GM10266 (cell line): ENCODE measurements at regions not wholly inside any gene's neighbourhood (a gene's known extent, or its start where the extent isn't known, plus 50 kb on each side); places are given as distances from the start of the nearest gene placed in this dataset.

Experiments used
- DNase-seq: peaks from one replicate; pipeline ENCODE4 v3.0.0; 2012; ENCODE audit errors: extremely low spot score
- CTCF ChIP-seq: IDR thresholded peaks from 2 replicates; pipeline ENCODE4 v1.5.1; 2012; ENCODE audit warnings: mild to moderate bottlenecking, low read depth; ENCODE audit not compliant: control insufficient read depth, insufficient read depth; ENCODE audit errors: missing control alignments

GRCh38 chr20:24042646-24043045 is 54.1 kb upstream of the GGTLC1 start:
- no peak for DNase-seq
- no peak for TF ChIP-seq CTCF

DNA sequence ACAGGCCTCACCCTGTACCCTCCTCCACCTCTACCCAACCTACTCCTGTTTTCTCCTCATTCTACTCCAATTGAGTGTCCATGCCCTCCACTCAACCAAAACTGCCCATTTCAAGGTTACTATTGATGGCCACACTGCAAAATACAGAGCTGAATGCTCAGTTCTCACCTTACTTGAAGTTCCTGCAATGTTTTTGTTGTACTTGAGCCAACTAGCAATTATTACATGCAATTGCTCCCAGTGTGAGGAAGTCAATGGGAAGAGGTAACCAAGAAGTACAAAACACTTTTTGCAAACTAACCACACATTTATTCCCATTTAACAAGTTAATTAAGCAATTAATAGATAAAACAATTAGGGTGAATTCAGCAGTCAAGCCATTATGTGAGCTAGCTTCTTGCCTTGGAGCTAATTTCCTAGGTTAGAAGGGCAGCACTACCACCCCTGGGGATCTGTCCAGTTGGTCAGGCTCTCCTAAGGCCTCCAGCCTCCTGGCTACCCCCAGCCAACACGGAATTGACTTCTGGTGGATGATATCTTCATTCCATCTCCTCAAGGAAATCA is 52.4 kb upstream of the GGTLC1 start:
- no peak for TF ChIP-seq CTCF
- no peak for DNase-seq

DNA sequence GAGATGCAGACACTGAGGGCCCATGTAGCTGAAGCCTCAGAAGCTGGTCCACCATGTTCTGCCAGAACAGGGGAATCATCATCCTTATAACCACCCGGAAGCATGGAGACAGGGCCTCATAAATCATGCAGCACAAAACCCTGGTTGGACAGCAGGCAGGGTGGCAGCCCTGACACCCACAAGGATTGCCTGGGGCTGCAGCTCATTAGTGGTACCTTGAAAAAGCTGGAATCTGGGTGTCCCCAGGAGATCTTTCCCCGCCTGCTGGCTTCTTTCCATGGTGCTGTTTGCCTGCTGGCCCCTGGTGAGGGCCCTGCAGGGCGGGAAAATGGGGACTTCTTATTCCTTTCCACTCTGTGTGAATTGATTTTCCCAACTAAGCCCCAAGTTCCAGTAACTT is 50.6 kb upstream of the GGTLC1 start:
- DNase-seq, result no peak
- TF ChIP-seq CTCF, result no peak
